ENCODE measurements at regions not wholly inside any gene's neighbourhood (a gene's known extent, or its start where the extent isn't known, plus 50 kb on each side); places are given as distances from the start of the nearest gene placed in this dataset.
A peak's percentile ranks its signal among the peaks of the same experiment; 100 is the strongest.
"Not testable (repeated sequence)": the region's sequence is repeated elsewhere in the genome, so short reads cannot be mapped to it uniquely, and the experiment has no call there.

DNA sequence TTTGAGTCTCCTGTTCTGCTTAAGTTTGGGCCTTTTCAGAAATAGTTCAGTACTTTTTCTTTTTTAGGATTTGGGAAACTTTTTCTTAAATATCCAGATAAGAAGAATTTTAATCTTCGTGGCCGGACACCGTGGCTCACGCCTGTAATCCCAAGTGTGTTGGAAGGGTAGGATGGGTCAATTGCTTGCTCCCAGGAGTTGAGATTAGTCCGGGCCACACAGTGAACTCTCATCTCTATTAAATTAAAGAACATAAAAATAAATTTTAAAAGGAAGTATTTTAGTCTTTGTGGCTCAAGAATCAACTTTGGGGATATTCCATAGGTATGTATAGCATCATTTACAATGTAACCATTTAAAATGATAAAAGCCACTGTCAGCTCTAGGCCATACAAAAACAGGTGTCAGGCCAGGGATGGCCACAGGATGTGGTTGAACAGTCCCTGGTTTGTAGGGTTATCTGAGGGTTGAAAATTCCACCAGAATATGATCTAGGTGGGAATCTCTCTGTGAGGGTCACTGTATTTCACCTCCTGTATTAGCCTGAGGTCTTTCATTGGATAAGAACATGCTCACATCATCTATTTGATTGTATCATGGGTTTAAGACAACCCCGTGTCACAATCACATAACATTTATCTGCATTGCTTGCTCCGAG lies 115.6 kb downstream of the GGTLC2 start:
- DNase-seq, result no peak

DNA sequence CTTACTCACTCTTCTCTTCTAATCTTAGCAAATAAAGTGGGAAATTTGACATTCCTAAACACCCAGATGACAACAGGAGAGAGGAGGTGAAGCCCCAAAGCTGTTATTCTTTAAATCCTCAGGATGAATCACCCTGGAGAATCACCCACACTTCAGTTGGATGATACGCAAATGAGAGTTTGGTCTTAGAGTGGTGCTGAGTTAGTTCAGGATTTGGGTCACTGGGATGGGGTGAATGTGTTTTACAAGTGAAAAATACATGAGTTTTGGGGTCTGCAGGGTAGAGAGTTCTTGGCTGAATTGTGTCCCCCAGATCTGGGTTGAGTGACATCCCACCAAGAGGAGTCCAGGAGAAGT lies 117.2 kb downstream of the GGTLC2 start:
- DNase-seq, result no peak

DNA sequence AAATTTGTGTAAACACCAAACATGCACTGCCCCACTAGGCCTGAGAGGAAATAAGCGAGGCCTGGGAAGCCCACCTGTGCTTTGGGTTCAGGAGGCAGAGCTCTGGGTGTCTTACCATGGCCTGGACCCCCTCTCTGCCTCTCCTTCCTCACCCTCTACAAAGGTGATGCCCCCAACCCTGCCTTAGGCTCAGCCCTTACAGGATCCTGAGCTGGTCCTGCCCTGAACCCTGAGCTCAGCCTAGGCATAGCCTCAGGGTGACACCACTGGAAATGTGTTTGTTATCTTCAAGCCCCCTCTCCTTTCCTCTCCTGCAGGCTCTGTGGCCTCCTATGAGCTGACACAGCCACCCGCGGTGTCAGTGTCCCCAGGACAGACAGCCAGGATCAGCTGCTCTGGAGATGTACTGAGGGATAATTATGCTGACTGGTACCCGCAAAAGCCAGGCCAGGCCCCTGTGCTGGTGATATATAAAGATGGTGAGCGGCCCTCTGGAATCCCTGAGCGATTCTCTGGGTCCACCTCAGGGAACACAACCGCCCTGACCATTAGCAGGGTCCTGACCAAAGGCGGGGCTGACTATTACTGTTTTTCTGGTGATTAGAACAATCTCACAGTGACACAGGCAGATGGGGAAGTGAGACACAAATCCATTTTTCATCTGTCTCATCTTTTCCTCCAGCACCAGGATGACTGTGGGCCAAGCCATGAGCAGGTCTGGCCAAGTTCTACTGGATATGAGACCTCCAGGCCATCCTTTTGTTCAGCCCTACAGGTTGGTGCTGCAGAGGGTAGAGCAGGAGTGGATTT lies 117.8 kb downstream of the GGTLC2 start:
- no peak for DNase-seq

DNA sequence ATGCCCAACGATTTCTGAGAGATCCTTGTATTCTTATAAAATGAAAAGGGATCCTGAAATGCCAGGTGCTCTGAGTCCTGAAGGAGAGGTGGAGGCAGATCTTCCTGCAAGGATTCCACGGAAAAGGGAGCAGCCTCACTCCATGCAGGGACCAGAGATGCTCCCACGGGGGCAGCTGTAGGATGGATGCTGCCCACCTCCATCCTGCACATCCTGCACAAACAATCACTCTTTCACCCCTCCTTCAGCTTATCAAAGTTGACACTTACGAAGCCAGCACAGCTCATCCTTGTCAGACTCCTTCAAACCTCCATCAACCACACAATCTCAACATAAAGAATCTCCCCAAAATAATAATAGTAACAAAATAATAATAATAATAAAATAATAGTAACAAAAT lies 119.1 kb downstream of the GGTLC2 start:
- no peak for DNase-seq

DNA sequence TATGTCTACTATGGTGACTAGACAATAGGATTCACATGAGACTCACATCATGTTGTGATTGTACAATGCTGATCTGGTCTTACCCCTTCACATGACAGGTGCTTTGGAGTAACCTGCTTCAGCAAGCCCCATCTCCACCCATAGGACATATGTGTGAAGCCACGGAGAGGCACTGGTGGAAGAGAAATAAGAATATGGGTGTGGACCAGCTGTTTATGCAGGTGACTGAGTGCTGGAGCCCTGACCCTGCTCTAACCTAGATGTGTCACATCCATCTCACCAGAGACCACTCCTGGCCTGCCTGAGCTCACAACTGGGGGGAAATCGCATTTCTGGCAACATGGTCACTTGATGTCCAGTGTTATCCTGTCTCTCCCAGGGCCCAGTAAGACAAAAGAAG lies 119.7 kb downstream of the GGTLC2 start:
- no peak for DNase-seq

DNA sequence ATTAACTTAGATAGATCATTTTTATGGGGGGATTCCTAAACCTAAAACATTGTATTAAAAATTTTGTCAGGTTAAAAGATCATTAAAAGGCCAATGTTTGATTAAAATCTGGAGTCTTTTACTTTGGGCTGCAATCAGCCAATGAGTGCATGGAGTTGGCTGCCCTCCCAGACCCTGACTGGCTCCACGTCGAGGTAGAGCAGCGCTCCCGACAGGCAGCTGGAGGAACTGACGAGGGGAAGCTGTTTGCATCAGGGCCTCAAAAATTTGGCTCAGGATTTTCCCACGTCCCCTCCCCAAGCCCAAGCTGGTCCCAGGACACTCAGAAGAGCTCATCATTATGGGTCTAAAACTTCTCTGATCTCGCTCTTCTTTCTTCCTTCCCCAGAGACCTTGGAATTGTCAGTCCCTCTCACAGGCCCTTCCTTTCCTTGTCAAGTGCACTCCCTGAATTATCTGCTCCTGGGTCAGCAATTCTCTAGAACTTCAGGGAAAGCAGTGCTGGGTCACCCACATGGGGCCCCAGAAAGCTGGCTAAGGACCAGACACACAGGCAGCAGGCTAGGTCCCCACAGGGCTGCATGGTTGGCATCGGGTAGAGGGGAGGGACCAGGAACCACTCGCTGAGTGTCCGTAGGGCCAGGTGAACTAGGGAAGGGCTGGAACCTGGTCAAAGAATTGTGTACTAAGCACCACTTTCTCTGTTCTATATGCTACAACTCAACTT lies 119.6 kb upstream of the IGLL5 start:
- DNase-seq, result no peak

DNA sequence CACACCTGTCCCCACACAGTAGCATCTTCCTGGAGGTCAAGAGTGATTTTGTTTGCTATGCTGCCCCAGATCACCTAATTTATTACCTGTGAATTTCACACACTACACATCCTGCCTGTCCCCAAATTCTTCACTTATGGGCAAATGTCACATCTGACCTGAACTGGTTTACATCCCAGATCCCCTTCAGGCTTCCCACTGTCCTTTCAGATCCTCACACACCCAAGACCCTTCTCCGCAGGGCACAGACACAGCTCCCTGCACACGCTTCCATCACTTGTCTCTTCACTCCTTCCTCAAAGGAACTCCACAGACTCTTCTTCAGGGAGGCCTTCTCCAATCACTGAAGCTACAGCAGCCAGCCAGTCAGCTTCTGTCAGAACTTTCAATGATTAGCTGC lies 118.7 kb upstream of the IGLL5 start:
- DNase-seq, result no peak

DNA sequence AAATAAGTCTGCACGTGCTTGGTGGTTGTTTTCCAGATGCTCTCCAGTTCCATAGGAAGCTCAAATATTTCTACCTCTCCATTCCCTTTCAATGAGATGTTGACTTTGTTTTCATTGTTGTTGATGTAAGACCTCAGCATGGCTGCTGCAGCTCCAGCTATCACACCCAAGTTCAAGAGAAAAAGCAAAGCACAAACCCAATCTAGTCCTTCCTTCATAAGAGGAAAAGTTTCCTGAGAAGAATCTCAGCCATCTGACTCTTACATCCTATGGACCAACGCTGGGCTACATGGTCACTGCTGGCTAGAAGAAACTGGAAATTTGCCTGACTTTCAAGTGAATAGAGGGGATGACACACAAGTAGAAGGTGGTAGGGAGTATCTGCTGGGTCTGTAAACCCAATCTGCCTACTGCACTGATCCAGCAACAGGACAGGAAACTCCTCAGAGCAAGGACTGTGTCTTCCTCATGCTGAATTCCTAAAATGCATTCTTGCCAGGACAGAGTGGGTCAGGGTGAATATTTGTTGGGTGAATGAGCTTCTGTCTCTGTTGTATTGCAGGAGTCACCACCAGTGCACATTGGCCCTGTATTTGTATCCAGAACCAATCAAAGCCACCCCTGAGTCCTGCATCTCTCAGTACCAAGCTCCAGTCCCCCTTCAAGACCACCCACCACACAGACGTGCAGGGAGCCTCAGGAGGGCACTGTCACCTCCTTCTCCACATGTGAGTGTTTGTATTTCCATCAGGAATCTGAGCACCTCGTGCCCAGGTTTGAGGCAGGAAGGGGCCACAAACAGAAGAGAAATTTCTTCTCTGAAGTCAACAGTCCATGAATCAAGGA lies 118.0 kb upstream of the IGLL5 start:
- DNase-seq, result no peak

DNA sequence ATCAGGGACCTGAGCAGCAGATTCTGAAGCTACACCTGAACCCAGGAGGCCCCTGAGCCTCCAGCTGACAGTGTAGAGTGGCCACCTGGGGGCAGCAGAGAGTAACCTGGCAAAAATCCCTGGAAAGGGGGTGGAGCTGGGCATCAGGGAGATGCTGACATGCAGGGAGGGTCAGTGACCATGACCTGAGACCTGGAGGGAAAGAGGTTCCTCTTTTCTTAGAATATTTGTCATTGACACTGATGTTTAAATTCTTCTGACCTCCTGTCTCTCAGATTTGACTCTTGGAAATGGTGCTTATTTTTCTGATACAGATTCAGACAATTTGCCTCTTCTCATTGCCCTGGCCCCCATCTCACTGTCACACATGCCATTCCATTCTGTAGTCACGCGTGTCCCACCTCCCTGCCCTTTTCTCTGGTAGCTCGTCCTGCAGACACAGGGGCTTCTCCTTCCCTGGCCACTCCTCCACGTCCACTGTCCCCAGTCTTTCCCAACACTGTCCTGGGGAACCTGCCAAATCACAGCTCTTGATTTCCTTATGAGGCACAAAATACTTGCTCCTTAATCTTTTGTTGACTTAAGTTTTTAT lies 117.2 kb upstream of the IGLL5 start:
- peak; percentile 46 for DNase-seq

DNA sequence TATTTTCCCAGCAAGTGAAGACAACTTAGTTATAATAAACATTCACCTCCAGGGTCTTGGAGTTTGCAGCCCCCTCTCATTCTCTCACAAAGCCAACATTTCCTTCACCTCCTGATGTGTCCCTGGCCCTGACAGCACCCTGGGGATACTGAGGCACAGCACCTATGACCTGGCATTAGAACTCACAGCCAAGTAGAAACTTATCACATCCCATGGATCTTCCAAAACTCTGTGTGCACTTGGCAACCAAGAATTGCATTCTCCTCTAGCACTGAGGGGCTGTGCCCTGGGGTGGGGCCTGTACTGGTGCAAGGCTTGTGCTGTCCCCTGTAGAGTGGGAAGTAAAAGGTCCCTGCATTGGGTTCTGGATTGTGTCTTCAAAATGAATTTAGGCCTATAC lies 116.7 kb upstream of the IGLL5 start:
- no peak for DNase-seq

DNA sequence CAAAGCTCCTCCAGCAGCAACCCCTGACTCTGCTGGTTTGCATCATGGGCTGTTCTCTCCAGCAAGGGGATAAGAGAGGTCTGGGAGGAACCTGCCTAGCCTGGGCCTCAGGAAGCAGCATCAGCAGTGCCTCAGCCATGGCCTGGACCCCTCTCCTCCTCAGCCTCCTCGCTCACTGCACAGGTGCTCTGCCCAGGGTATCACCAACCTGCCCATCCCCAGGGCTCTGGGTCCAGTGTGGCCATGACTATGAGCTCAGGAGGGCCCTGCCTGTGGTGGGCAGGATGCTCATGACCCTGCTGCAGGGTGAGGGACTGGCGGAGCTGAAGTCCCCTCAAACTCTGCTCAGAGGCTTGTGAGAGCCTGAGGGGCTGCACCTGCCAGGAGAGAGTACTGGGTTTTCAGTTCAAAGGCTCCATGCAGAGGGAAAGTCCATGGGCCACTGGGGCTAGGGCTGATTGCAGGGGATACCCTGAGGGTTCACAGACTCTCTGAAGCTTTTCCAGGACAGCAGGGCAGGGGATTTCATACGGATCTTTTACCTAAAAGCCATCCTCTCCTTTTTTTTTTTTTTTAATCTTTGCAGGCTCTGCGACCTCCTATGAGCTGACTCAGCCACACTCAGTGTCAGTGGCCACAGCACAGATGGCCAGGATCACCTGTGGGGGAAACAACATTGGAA lies 115.8 kb upstream of the IGLL5 start:
- DNase-seq, result no peak

DNA sequence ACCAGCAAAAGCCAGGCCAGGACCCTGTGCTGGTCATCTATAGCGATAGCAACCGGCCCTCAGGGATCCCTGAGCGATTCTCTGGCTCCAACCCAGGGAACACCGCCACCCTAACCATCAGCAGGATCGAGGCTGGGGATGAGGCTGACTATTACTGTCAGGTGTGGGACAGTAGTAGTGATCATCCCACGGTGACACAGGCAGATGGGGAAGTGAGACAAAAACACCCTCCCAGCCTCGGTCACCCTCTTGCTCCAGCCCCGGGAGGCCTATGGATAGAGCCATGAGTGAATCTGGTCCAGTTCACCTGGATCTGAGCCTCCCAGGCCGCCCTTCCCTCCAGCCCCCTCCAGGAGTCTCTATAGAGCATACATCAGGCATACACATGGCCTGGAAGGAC lies 115.2 kb upstream of the IGLL5 start:
- DNase-seq, result no peak

DNA sequence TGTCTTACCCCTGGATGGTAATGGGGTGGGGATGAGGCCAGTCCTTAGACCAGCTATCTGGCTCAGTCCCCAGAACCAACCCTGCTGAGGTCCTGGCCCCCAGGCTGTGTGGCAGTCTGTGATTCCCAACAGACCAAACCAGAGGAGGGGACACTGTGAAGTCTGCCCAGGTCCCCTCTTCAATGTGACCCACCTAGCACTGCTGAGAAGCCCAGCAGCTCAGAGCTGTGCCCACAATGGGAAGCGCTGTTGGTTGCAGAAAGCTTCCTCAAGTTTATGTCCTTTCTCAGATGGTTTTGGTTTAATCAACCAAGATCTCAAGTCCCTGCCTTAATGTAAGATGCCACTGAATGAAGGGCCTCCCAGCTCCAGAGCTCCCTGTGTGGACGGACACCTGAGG lies 114.7 kb upstream of the IGLL5 start:
- no peak for DNase-seq

DNA sequence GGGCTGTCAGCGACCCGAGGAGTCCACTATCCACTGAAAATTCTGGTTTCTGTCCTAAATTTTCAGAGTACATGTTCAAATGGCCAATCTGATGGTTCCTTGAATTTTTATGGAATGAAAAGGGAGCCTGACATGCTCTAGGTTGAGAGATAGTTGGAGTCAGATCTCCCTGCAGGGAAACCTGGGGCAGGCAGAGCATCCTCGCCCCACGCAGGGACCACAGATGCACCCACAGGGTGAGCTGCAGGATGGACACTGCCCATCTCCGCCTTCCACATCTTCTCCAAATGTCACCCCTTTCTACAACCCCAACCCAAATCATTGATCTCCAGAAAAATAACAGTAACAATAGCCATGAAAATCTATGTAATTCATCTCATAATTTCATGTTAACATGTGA lies 114.2 kb upstream of the IGLL5 start:
- no peak for DNase-seq

DNA sequence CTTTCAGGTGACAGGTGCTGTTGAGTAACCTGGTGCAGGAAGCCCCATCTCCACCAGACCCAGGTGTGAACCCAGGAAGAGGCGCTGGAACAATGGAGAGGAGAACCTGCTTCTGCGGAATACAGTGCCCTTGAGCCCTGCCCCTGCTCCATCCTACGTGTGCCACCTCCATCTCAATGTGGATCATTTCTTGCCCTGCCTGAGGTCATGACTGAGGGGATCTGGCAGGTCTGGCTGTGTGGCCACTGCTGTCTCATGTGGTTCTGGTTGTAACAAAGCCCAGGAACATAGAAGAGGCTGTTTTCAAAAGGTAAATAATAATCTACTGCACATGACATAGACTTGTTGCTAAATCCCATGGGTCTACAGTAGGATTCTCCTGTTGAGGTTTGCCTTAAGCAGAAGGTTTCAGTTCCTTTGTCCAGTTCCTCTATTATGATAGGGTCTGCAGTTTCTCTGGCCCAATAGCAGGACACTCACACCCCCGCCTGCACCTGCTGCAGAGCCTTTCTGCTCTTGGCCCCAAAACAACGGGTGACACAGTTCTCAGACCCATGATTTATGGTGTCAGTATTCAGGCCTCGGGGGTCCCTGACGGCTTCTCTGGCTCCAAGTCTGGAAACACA lies 113.5 kb upstream of the IGLL5 start:
- no peak for DNase-seq

DNA sequence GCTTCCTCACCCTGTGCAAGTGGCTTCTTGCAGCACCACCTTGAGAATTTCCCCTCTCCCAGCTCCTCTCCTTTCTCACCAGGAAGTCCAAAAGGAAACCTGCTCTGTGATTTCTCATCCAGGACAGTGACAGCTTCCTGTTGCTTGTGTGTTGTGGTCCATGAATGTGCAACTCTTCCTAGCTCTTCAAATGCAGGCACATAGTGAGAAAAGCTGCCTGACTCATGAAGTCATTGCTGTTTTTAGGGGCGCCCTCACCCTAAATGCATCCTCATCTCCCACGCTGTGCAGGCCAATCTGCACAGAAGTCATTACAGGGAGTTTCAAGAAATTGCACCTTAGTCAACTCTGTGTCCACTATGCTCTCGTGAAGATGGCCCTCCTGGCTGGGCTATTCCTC lies 112.9 kb upstream of the IGLL5 start:
- DNase-seq, result not testable (repeated sequence)

DNA sequence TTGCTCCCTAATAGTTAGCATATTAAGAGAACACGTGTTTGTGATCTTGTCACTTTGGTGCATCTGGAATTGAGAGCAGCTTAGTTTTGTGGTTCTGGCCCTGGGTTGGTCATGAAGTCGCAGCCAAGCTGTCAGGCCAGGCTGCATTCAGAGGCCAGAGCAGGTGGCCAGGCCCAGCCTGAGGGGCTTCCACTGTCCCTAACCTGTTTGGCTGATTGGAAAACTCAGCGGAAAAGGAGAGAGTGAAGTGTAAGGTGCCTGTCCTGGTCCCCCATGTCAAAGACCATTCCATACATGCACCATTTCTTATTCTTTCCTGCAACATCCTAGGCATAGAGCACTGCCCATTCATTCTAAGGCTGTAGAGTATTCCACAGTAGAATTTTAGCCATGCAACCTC lies 111.5 kb upstream of the IGLL5 start:
- no peak for DNase-seq

DNA sequence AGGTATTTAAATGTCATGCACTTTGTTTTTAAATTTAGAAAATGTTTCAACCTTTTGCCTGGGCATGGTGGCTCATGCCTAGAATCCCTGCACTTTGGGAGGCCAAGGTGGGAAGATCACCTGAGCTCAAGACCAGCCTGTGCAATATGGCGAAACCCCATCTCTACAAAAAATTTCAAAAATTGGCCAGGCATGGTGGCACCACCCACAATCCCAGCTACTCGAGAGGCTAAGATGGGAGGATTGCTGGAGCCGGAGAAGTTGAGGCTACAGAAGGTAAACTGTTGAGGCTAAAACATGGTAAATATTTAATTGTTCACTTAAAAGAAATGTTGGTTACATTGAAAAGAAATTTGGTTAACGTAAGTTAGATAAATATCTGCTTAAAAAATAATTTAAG lies 108.4 kb upstream of the IGLL5 start:
- no peak for DNase-seq

DNA sequence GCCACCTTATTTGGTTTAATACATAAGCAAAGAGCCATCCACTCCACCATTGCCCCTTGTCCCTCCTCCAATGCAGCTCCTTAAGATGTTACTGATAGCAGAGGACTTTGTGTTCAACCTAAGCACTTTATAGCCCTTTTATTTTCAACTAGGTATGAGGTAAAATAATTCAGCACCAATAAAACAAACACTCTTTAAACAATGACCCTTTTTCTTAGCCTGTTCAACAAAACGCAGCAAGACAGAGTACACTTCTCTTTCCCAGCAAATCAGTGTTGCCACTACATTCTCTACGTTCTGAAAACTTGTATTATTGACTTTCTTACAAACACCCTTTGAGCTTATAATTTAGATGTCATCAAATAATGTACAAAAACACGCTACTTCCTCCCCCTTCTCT lies 104.0 kb upstream of the IGLL5 start:
- no peak for DNase-seq

DNA sequence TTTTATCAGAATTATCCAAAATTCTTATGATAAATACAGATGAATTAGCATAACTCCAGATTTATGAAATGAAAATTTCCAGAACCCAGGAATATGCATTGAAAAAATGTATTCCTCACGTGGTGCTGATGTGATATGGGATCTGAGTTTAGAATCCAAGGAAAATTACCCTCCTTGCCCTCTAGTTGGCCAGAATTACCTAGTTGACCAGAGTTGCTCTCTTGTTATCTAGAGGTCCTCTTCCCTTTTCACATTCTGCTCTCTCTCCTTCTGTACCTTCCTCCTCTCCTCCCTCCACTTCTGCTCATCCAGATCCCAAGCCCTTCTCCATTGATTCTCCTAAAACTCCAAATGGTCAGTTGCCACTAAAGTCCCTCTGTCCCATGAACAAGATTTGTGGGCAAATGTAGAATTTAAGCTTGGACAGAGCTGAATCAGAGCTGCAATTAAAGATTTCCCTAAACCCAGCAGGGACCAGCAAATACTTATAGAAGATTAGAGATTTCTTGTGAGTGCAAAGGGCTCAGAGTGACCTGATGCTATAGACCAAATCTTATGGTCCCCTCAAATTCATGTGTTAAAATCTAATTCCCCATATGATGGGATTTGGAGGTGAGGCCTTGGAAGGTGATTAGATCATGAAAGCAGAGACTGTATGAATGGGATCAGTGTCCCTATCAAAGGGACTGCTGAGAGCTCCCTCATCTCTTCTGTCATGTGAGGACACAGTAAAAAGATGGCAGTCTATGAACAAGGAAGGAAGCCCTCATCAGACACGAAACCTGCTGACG lies 103.2 kb upstream of the IGLL5 start:
- no peak for DNase-seq
